ENCODE measurements at regions not wholly inside any gene's neighbourhood (a gene's known extent, or its start where the extent isn't known, plus 50 kb on each side); places are given as distances from the start of the nearest gene placed in this dataset.

GRCh38 chr6:137750297-137750696 is 116.8 kb upstream of the TNFAIP3 start:
- TF ChIP-seq, protein P1, sequence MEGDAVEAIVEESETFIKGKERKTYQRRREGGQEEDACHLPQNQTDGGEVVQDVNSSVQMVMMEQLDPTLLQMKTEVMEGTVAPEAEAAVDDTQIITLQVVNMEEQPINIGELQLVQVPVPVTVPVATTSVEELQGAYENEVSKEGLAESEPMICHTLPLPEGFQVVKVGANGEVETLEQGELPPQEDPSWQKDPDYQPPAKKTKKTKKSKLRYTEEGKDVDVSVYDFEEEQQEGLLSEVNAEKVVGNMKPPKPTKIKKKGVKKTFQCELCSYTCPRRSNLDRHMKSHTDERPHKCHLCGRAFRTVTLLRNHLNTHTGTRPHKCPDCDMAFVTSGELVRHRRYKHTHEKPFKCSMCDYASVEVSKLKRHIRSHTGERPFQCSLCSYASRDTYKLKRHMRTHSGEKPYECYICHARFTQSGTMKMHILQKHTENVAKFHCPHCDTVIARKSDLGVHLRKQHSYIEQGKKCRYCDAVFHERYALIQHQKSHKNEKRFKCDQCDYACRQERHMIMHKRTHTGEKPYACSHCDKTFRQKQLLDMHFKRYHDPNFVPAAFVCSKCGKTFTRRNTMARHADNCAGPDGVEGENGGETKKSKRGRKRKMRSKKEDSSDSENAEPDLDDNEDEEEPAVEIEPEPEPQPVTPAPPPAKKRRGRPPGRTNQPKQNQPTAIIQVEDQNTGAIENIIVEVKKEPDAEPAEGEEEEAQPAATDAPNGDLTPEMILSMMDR (IDR thresholded peaks at IDR 0.05), result no peak

DNA sequence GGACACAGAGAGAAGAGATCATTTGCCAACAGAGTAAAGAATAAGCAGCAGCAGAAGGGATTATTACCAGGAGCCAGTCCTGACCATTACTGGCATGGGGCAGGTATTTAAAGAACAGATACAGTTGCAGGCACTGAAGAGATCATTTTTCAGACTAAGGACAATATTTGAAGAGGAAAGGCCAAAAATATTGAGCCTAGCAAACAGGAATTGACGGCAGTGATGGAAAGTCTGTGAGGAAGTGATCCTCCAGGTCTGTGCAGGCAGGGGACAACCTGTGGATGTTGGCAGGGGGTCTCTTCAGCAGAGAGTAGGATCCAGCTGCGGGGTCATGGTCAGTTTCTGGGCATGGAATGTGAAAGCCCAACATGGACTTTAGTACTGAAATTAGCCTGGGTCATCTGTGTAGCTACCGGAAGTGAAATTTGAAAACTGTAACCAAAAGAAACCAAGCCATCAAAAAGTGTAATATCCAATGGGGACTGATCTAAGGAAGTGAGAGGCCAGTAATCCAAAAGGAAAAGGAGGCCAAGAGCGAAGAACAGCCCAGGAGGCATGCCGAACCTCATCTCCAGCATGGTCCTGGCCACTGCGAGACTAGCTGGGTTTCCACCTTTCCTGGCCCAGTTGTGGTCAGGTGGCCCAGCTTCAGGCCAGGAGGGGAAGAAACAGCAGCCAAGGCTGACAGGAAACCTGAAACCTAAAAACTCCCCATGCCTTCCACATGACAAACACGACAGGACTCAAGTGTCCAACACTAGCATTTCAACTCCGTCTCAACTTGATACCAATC is 115.1 kb upstream of the TNFAIP3 start:
- TF ChIP-seq, protein P1 (IDR thresholded peaks at IDR 0.05), result no peak

GRCh38 chr6:137754366-137754765 is 112.7 kb upstream of the TNFAIP3 start:
- TF ChIP-seq, protein P1 (IDR thresholded peaks at IDR 0.05), result no peak

DNA sequence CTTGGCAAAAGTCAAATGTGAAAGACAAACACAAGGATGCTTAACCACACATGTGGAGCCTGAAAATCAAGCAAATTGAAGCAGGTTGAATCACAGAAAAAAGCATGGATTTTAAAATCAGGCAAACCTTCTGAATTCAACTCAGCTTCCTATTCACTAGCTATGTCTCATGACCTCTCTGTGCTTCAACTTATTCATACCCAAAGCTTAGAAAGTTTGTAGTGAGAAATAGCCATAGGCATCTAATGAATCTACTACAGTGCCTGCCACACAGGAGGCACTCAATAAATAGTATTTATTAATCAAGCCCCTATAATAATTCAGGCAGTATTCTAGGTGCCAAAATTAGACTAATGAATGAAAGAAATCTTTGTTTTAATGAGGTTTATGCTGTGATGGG is 112.2 kb upstream of the TNFAIP3 start:
- TF ChIP-seq, protein P1 (IDR thresholded peaks at IDR 0.05), result no peak

- TF ChIP-seq, protein P1 (IDR thresholded peaks at IDR 0.05), result no peak
Measured at GRCh38 chr6:137755284-137755683, 111.8 kb upstream of the TNFAIP3 start.

GRCh38 chr6:137756788-137757187 is 110.3 kb upstream of the TNFAIP3 start:
- TF ChIP-seq, protein P1 (IDR thresholded peaks at IDR 0.05), result no peak

DNA sequence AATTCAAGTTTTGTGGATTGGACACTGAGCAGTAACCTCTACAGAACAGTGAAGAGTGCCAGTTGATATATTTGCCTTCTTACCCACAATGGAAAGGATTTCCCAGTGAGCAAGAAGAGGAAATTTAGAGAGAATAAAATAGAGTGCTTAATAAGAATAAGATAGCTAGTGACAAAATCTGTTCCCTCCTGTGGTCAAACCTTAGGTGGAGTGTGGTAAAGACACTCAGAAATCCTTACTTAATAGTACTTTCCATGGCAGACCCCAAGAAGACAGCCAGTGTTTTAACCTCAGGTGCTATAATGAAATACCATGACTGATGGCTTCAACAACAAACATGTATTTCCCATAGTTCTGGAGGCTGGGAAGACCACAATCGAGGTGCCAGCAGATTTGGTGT is 108.4 kb upstream of the TNFAIP3 start:
- TF ChIP-seq, protein P1 (IDR thresholded peaks at IDR 0.05), result no peak
